Neuron (in vitro differentiated cells): ENCODE measurements at regions not wholly inside any gene's neighbourhood (a gene's known extent, or its start where the extent isn't known, plus 50 kb on each side); places are given as distances from the start of the nearest gene placed in this dataset.

Source experiments
- H2AFZ ChIP-seq: one replicate; pipeline ENCODE4 v1.6.1; 2013; ENCODE audit warnings: low read depth, mild to moderate bottlenecking, inconsistent platforms, low read length, moderate library complexity
- H3K27me3 ChIP-seq: one replicate; pipeline ENCODE4 v1.6.1; 2013; ENCODE audit warnings: low read length; ENCODE audit not compliant: insufficient read depth
- H3K36me3 ChIP-seq: one replicate; pipeline ENCODE4 v1.6.1; 2013; ENCODE audit warnings: low read length; ENCODE audit not compliant: insufficient read depth
- H3K4me1 ChIP-seq: one replicate; pipeline ENCODE4 v1.6.1; 2013; ENCODE audit warnings: low read length; ENCODE audit not compliant: insufficient read depth
- H3K4me3 ChIP-seq: 2 replicates; pipeline ENCODE4 v1.5.1; 2013; ENCODE audit warnings: mild to moderate bottlenecking, low read length, moderate library complexity
- H3K9me3 ChIP-seq: one replicate; pipeline ENCODE4 v1.6.1; 2013; ENCODE audit warnings: low read length

GRCh38 chr5:88000877-88001276 is 267.8 kb downstream of the TMEM161B start:
- H3K4me1 ChIP-seq: no peaks in the 10 kb centered on the region
- no peaks in the 10 kb centered on the region for H3K36me3 ChIP-seq
- no peaks in the 10 kb centered on the region for H3K27me3 ChIP-seq
- no peak overlapping the region for H3K4me3 ChIP-seq
- H3K9me3 ChIP-seq: no peaks in the 10 kb centered on the region
- no peak overlapping the region for H2AFZ ChIP-seq

- Histone ChIP-seq H3K27me3 (no peaks in the 10 kb centered on the region), H3K4me3 (no peak overlapping the region), H3K4me1 (no peaks in the 10 kb centered on the region), H3K36me3 (no peaks in the 10 kb centered on the region), H3K9me3 (no peaks in the 10 kb centered on the region), H2AFZ (no peak overlapping the region)
Measured at GRCh38 chr5:87997662-87998061, 271.0 kb downstream of the TMEM161B start.

GRCh38 chr5:87966213-87966612 is 302.4 kb downstream of the TMEM161B start:
- no peak overlapping the region for H2AFZ ChIP-seq
- H3K36me3 ChIP-seq: no peaks in the 10 kb centered on the region
- no peaks in the 10 kb centered on the region for H3K9me3 ChIP-seq
- peaks cover 17% of the 10 kb centered on the region for H3K27me3 ChIP-seq
- H3K4me1 ChIP-seq: no peaks in the 10 kb centered on the region
- H3K4me3 ChIP-seq: no peak overlapping the region

GRCh38 chr5:87954121-87954520 is 314.5 kb downstream of the TMEM161B start:
- Histone ChIP-seq H3K9me3 (no peaks in the 10 kb centered on the region), H3K4me3 (no peak overlapping the region), H3K36me3 (no peaks in the 10 kb centered on the region), H2AFZ (no peak overlapping the region), H3K4me1 (peaks cover 30% of the 10 kb centered on the region), H3K27me3 (no peaks in the 10 kb centered on the region)

- Histone ChIP-seq H3K4me1 (peaks cover 37% of the 10 kb centered on the region), H3K36me3 (no peaks in the 10 kb centered on the region), H3K4me3 (no peak overlapping the region)
Measured at GRCh38 chr5:87951661-87952060, 317.0 kb downstream of the TMEM161B start.

GRCh38 chr5:87949676-87950631 is 318.7 kb downstream of the TMEM161B start:
- Histone ChIP-seq H3K4me3 (no peak overlapping the region), H3K36me3 (no peaks in the 10 kb centered on the region), H3K9me3 (no peaks in the 10 kb centered on the region), H3K27me3 (no peaks in the 10 kb centered on the region), H2AFZ (no peak overlapping the region), H3K4me1 (peaks cover 54% of the 10 kb centered on the region)

More at GRCh38 chr5:87951661-87952060, 317.0 kb downstream of the TMEM161B start:
- Histone ChIP-seq H3K27me3 (no peaks in the 10 kb centered on the region), H2AFZ (no peak overlapping the region), H3K9me3 (no peaks in the 10 kb centered on the region)

GRCh38 chr5:87948486-87948885 is 320.2 kb downstream of the TMEM161B start:
- H3K4me1 ChIP-seq: peaks cover 64% of the 10 kb centered on the region

GRCh38 chr5:87946271-87946670 is 322.4 kb downstream of the TMEM161B start:
- Histone ChIP-seq H3K4me1 (peaks cover 59% of the 10 kb centered on the region), H3K36me3 (no peaks in the 10 kb centered on the region), H2AFZ (no peak overlapping the region), H3K4me3 (no peak overlapping the region), H3K27me3 (no peaks in the 10 kb centered on the region), H3K9me3 (no peaks in the 10 kb centered on the region)

More at GRCh38 chr5:87948486-87948885, 320.2 kb downstream of the TMEM161B start:
- Histone ChIP-seq H3K27me3 (no peaks in the 10 kb centered on the region), H3K9me3 (no peaks in the 10 kb centered on the region), H3K36me3 (no peaks in the 10 kb centered on the region), H3K4me3 (no peak overlapping the region), H2AFZ (no peak overlapping the region)

GRCh38 chr5:87945286-87945650 is 323.4 kb downstream of the TMEM161B start:
- Histone ChIP-seq H3K27me3 (peaks cover 9% of the 10 kb centered on the region), H2AFZ (no peak overlapping the region), H3K4me1 (peaks cover 49% of the 10 kb centered on the region), H3K4me3 (no peak overlapping the region), H3K9me3 (no peaks in the 10 kb centered on the region), H3K36me3 (no peaks in the 10 kb centered on the region)

- peaks cover 43% of the 10 kb centered on the region for H3K4me1 ChIP-seq
- peak overlapping the region; percentile 5 for H3K4me3 ChIP-seq
Measured at GRCh38 chr5:87944553-87945285, 323.9 kb downstream of the TMEM161B start.

GRCh38 chr5:87940775-87941174 is 327.9 kb downstream of the TMEM161B start:
- Histone ChIP-seq H2AFZ (no peak overlapping the region), H3K9me3 (no peaks in the 10 kb centered on the region), H3K4me1 (peaks cover 22% of the 10 kb centered on the region), H3K36me3 (no peaks in the 10 kb centered on the region), H3K4me3 (no peak overlapping the region), H3K27me3 (peaks cover 15% of the 10 kb centered on the region)

More at GRCh38 chr5:87944553-87945285, 323.9 kb downstream of the TMEM161B start:
- Histone ChIP-seq H3K9me3 (no peaks in the 10 kb centered on the region), H3K36me3 (no peaks in the 10 kb centered on the region), H3K27me3 (peaks cover 12% of the 10 kb centered on the region), H2AFZ (no peak overlapping the region)

- no peaks in the 10 kb centered on the region for H3K9me3 ChIP-seq
- no peaks in the 10 kb centered on the region for H3K4me1 ChIP-seq
- no peaks in the 10 kb centered on the region for H3K36me3 ChIP-seq
- H2AFZ ChIP-seq: no peak overlapping the region
- no peak overlapping the region for H3K4me3 ChIP-seq
- peaks cover 15% of the 10 kb centered on the region for H3K27me3 ChIP-seq
Measured at GRCh38 chr5:87936667-87937066, 332.0 kb downstream of the TMEM161B start.

GRCh38 chr5:87924436-87924835 is 344.2 kb downstream of the TMEM161B start:
- no peaks in the 10 kb centered on the region for H3K36me3 ChIP-seq
- H3K27me3 ChIP-seq: no peaks in the 10 kb centered on the region
- H2AFZ ChIP-seq: no peak overlapping the region
- H3K4me3 ChIP-seq: no peak overlapping the region
- no peaks in the 10 kb centered on the region for H3K4me1 ChIP-seq
- H3K9me3 ChIP-seq: no peaks in the 10 kb centered on the region
